Erythroblast (primary cell): ENCODE measurements at regions not wholly inside any gene's neighbourhood (a gene's known extent, or its start where the extent isn't known, plus 50 kb on each side); places are given as distances from the start of the nearest gene placed in this dataset.

Experiments used
- GATA1 ChIP-seq: IDR thresholded peaks from 2 replicates; pipeline ENCODE4 v1.6.1; 2011; ENCODE audit warnings: low read depth, mild to moderate bottlenecking, control low read depth, low read length, moderate library complexity
- POLR2A ChIP-seq: IDR thresholded peaks from 2 replicates; pipeline ENCODE4 v1.6.1; 2011; ENCODE audit warnings: mild to moderate bottlenecking, low read length

GRCh38 chr2:126506786-126507185 is 149.2 kb upstream of the GYPC start:
- TF ChIP-seq POLR2A: no peak
- TF ChIP-seq GATA1: no peak
